ENCODE measurements at regions not wholly inside any gene's neighbourhood (a gene's known extent, or its start where the extent isn't known, plus 50 kb on each side); places are given as distances from the start of the nearest gene placed in this dataset.

- TF ChIP-seq TCF4 (CRISPR knock-in tag; IDR thresholded peaks at IDR 0.05; ENCODE audit: borderline replicate concordance), result peak; percentile 31; the same call in 1 of the 2 replicates
- TF ChIP-seq ISL1 (CRISPR knock-in tag; IDR thresholded peaks at IDR 0.05), result peak; percentile 49; the same call in 1 of the 2 replicates
- TF ChIP-seq ZC3H10 (CRISPR knock-in tag; IDR thresholded peaks at IDR 0.05), result no peak
- ATAC-seq, result peak; percentile 97
Observed at GRCh38 chr6:21885532-21886114, 292.1 kb downstream of the SOX4 start.

- peak; percentile 32 for ATAC-seq
- TF ChIP-seq CREB5 (CRISPR knock-in tag; IDR thresholded peaks at IDR 0.05; ENCODE audit: low read depth), result no peak
- no peak for TF ChIP-seq CSDC2 (CRISPR knock-in tag; IDR thresholded peaks at IDR 0.05)
- TF ChIP-seq OSR1 (CRISPR knock-in tag; IDR thresholded peaks at IDR 0.05), result no peak
- TF ChIP-seq SNAI2 (CRISPR knock-in tag; IDR thresholded peaks at IDR 0.05), result no peak
- TF ChIP-seq TSHZ2 (CRISPR knock-in tag; IDR thresholded peaks at IDR 0.05), result no peak
- TF ChIP-seq ZFP3 (CRISPR knock-in tag; IDR thresholded peaks at IDR 0.05), result no peak
- TF ChIP-seq PPARA (CRISPR knock-in tag; IDR thresholded peaks at IDR 0.05; ENCODE audit: borderline replicate concordance), result no peak
- TF ChIP-seq BACH2 (CRISPR knock-in tag; IDR thresholded peaks at IDR 0.05; ENCODE audit: borderline replicate concordance), result no peak
- no peak for TF ChIP-seq CSRNP3 (CRISPR knock-in tag; IDR thresholded peaks at IDR 0.05)
- no peak for TF ChIP-seq ZNF70 (CRISPR knock-in tag; IDR thresholded peaks at IDR 0.05)
- no peak for TF ChIP-seq TOX (CRISPR knock-in tag; IDR thresholded peaks at IDR 0.05; ENCODE audit: borderline replicate concordance)
- TF ChIP-seq ARNTL (CRISPR knock-in tag; IDR thresholded peaks at IDR 0.05; ENCODE audit: borderline replicate concordance, low read depth), result no peak
Observed at GRCh38 chr6:21886542-21887151, 293.1 kb downstream of the SOX4 start.

GRCh38 chr6:21887231-21888185, 294.0 kb downstream of the SOX4 start:
- TF ChIP-seq TOX (CRISPR knock-in tag; IDR thresholded peaks at IDR 0.05; ENCODE audit: borderline replicate concordance) (no peak), ESRRG (CRISPR knock-in tag; IDR thresholded peaks at IDR 0.05) (no peak), ZFP30 (CRISPR knock-in tag; IDR thresholded peaks at IDR 0.05) (no peak)
- no peak; the same call in 2 of the 3 replicates for ATAC-seq

- no peak for ATAC-seq
- TF ChIP-seq ZFP3 (CRISPR knock-in tag; IDR thresholded peaks at IDR 0.05), result no peak
- TF ChIP-seq PATZ1 (CRISPR knock-in tag; IDR thresholded peaks at IDR 0.05; ENCODE audit: borderline replicate concordance), result no peak
- no peak for TF ChIP-seq TCF4 (CRISPR knock-in tag; IDR thresholded peaks at IDR 0.05; ENCODE audit: borderline replicate concordance)
- TF ChIP-seq ZNF70 (CRISPR knock-in tag; IDR thresholded peaks at IDR 0.05), result no peak
- TF ChIP-seq ZC3H10 (CRISPR knock-in tag; IDR thresholded peaks at IDR 0.05), result no peak
- no peak for TF ChIP-seq CREB5 (CRISPR knock-in tag; IDR thresholded peaks at IDR 0.05; ENCODE audit: low read depth)
- TF ChIP-seq ISL1 (CRISPR knock-in tag; IDR thresholded peaks at IDR 0.05), result no peak
- no peak for TF ChIP-seq ZFP30 (CRISPR knock-in tag; IDR thresholded peaks at IDR 0.05)
- TF ChIP-seq ARNTL (CRISPR knock-in tag; IDR thresholded peaks at IDR 0.05; ENCODE audit: borderline replicate concordance, low read depth), result no peak
- TF ChIP-seq GLIS3 (CRISPR knock-in tag; IDR thresholded peaks at IDR 0.05), result no peak
- TF ChIP-seq TOX (CRISPR knock-in tag; IDR thresholded peaks at IDR 0.05; ENCODE audit: borderline replicate concordance), result no peak
- TF ChIP-seq ESRRG (CRISPR knock-in tag; IDR thresholded peaks at IDR 0.05), result no peak
- no peak for TF ChIP-seq POU6F1 (CRISPR knock-in tag; IDR thresholded peaks at IDR 0.05; ENCODE audit: borderline replicate concordance, low read depth)
- TF ChIP-seq BACH2 (CRISPR knock-in tag; IDR thresholded peaks at IDR 0.05; ENCODE audit: borderline replicate concordance), result no peak
- TF ChIP-seq CSRNP3 (CRISPR knock-in tag; IDR thresholded peaks at IDR 0.05), result no peak
- TF ChIP-seq SNAI2 (CRISPR knock-in tag; IDR thresholded peaks at IDR 0.05), result no peak
Observed at GRCh38 chr6:21891080-21891479, 297.5 kb downstream of the SOX4 start.
